Immature natural killer cell (primary cell): ENCODE measurements at regions not wholly inside any gene's neighbourhood (a gene's known extent, or its start where the extent isn't known, plus 50 kb on each side); places are given as distances from the start of the nearest gene placed in this dataset.
A peak's percentile ranks its signal among the peaks of the same experiment; 100 is the strongest.
"Not testable (repeated sequence)": the region's sequence is repeated elsewhere in the genome, so short reads cannot be mapped to it uniquely, and the experiment has no call there.

Source experiments
- DNase-seq, 3 donors: peaks; one replicate each; pipeline ENCODE4 v3.0.0; 2022; ENCODE audit warnings: mixed read lengths in 1 of 3
- H3K27ac Mint-ChIP-seq, 6 donors: one replicate each; pipeline ENCODE4 v1.8.0; 2020; ENCODE audit warnings: mixed read lengths in 6 of 6, mild to moderate bottlenecking in 5 of 6, inconsistent platforms in 4 of 6, moderate library complexity in 3 of 6
- H3K27me3 Mint-ChIP-seq, 3 donors: one replicate each; pipeline ENCODE4 v1.8.0; 2020 to 2021; ENCODE audit warnings: low read depth in 3 of 3, mild to moderate bottlenecking in 3 of 3, mixed read lengths in 3 of 3, moderate library complexity in 3 of 3, inconsistent platforms in 1 of 3
- H3K36me3 Mint-ChIP-seq, 3 donors: one replicate each; pipeline ENCODE4 v1.8.0; 2020; ENCODE audit warnings: mixed read lengths in 3 of 3, inconsistent platforms in 2 of 3, mild to moderate bottlenecking in 2 of 3
- H3K4me1 Mint-ChIP-seq, 2 donors: one replicate each; pipeline ENCODE4 v1.8.0; 2020; ENCODE audit warnings: inconsistent platforms in 2 of 2, mild to moderate bottlenecking in 2 of 2, mixed read lengths in 2 of 2, moderate library complexity in 1 of 2
- H3K4me3 Mint-ChIP-seq, 5 donors: one replicate each; pipeline ENCODE4 v1.8.0; 2020; ENCODE audit warnings: mild to moderate bottlenecking in 5 of 5, mixed read lengths in 5 of 5, inconsistent platforms in 3 of 5, moderate library complexity in 3 of 5
- H3K9me3 Mint-ChIP-seq, 6 donors: one replicate each; pipeline ENCODE4 v1.8.0; 2020; ENCODE audit warnings: mild to moderate bottlenecking in 6 of 6, mixed read lengths in 6 of 6, inconsistent platforms in 4 of 6, moderate library complexity in 3 of 6

- H3K27ac Mint-ChIP-seq, result peak overlapping the region; percentile 84 to 99 (median 98)
- peaks cover 7 to 16% (median 15%) of the 10 kb centered on the region in 3 donors for H3K27me3 Mint-ChIP-seq
- DNase-seq, result peak in 1 of 3 donors; percentile 2
- H3K4me1 Mint-ChIP-seq, result peaks cover 33 to 53% of the 10 kb centered on the region in 2 donors
- no peaks in the 10 kb centered on the region for H3K9me3 Mint-ChIP-seq
- H3K4me3 Mint-ChIP-seq, result peak overlapping the region; percentile 87 to 100 (median 93)
- peaks cover 0 to 5% (median 3%) of the 10 kb centered on the region in 3 donors for H3K36me3 Mint-ChIP-seq
Observed at GRCh38 chr7:112938863-112939573, 147.6 kb downstream of the GPR85 start.

DNA sequence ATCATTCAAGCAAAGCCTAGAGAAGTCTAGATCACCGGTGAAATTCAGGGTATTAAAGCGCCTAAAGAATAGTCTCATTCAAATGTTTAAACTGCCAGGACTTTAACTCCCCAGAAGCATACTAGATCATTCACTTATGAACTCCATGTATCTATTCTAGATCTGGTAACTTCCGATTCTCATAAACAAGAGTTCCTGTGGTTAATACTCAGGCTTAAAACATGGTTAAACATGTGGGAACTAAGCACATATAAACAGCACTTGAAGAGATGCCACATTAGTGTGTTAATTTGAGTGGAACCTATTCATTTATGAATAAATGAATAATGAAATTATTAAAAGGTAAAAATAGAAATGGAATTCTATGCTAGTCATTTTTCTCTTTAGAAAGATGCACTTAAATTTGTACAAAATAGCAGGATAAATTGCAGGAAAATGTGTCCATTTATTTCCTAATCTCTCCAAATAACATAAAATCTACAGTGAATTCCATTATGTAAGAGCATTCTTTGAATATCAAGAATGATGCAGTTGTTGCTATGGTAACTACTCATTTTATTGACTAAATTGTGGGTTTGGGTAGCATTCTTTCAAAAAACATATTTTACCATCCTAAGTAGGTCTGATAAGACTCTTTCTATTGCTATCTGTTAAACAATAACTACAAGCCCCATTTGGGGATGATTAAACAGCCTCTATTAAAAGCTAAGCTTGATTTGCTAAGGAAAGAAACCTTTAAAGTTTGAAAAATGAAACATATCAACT is 147.6 kb upstream of the TMEM168 start:
- H3K27ac Mint-ChIP-seq, result peak overlapping the region in 3 of 6 donors; percentile 8 to 88 (median 23)
- DNase-seq, result no peak

DNA sequence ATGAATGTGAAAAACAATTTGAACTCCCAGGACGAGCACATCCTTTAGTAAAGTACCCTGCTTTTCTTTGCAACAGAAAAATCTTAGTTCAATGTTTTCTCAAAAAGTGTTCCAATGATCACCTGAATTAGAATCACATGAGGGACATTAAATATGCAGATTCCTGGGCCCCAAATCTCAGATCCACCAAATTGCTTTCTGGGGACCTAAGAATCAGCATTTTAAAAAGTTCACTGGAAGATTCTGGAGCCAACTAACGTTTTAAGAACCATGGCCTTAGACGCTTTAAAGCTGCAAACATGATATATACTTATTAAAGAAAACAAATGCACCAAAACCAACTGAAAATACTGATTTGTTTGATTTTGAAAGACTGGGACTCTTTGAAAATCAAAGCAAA is 143.4 kb upstream of the TMEM168 start:
- H3K9me3 Mint-ChIP-seq, result no peaks in the 10 kb centered on the region
- H3K27me3 Mint-ChIP-seq, result peaks cover 0 to 2% (median 0%) of the 10 kb centered on the region in 3 donors
- H3K4me3 Mint-ChIP-seq, result no peak overlapping the region
- DNase-seq, result no peak
- H3K4me1 Mint-ChIP-seq, result peaks cover 27 to 65% of the 10 kb centered on the region in 2 donors
- peaks cover 0 to 6% (median 3%) of the 10 kb centered on the region in 3 donors for H3K36me3 Mint-ChIP-seq
- no peak overlapping the region for H3K27ac Mint-ChIP-seq

More for the DNA sequence above, 147.6 kb upstream of the TMEM168 start:
- peaks cover 34 to 54% of the 10 kb centered on the region in 2 donors for H3K4me1 Mint-ChIP-seq
- H3K27me3 Mint-ChIP-seq, result peaks cover 4 to 15% (median 10%) of the 10 kb centered on the region in 3 donors
- peaks cover 0 to 6% (median 3%) of the 10 kb centered on the region in 3 donors for H3K36me3 Mint-ChIP-seq
- H3K9me3 Mint-ChIP-seq, result no peaks in the 10 kb centered on the region
- peak overlapping the region in 4 of 5 donors; percentile 87 to 99 (median 92) for H3K4me3 Mint-ChIP-seq

DNA sequence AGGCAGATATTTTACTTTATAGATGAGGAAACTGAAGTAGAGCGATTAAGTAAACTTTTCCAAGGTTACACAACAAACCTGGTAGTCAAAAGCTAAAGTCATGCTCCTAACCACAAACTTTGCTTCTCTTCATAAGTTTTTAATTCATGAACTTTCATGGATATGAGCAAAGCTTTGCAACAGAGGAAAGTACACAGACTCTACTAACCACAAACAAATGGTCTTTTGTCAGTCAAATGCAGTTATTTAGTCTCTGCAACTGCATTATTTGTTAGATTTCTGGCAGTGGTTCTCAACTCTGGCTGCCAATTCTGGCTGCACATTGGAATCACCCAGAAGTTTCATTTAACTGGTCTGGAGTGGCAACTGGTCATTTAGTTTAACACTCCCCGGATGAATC is 140.6 kb upstream of the TMEM168 start:
- H3K27ac Mint-ChIP-seq, result no peak overlapping the region
- DNase-seq, result no peak
- no peaks in the 10 kb centered on the region for H3K27me3 Mint-ChIP-seq
- H3K9me3 Mint-ChIP-seq, result no peaks in the 10 kb centered on the region
- peaks cover 11 to 47% of the 10 kb centered on the region in 2 donors for H3K4me1 Mint-ChIP-seq
- H3K4me3 Mint-ChIP-seq, result no peak overlapping the region
- peaks cover 0 to 6% (median 3%) of the 10 kb centered on the region in 3 donors for H3K36me3 Mint-ChIP-seq

DNA sequence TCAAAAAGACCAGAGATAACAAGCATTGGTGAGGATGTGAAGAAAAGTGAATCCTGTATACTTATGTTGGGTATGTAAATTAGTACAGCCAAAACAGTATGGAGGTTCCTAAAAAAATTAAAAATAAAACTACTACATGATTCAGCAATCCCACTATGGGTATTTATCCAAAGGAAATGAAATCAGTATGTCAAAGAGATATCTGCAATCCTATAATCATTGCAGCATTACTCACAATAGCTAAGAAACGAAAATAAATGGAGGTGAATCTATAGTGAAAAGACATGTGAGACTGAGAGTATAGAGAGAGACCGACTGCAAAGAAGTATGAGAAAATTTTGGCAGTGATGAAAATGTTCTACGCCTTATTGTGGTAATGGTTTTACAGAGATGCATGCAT is 139.2 kb upstream of the TMEM168 start:
- Mint-ChIP-seq H3K9me3 (no peaks in the 10 kb centered on the region), H3K4me1 (peaks cover 11 to 45% of the 10 kb centered on the region in 2 donors), H3K27ac (no peak overlapping the region), H3K27me3 (no peaks in the 10 kb centered on the region), H3K4me3 (no peak overlapping the region), H3K36me3 (peaks cover 0 to 5% (median 3%) of the 10 kb centered on the region in 3 donors)
- no peak for DNase-seq

- Mint-ChIP-seq H3K27me3 (no peaks in the 10 kb centered on the region), H3K36me3 (no peaks in the 10 kb centered on the region), H3K4me1 (peaks cover 6 to 29% of the 10 kb centered on the region in 2 donors), H3K9me3 (no peaks in the 10 kb centered on the region), H3K27ac (no peak overlapping the region), H3K4me3 (no peak overlapping the region)
- DNase-seq, result no peak
Observed at GRCh38 chr7:112926018-112926417, 135.8 kb upstream of the TMEM168 start.

DNA sequence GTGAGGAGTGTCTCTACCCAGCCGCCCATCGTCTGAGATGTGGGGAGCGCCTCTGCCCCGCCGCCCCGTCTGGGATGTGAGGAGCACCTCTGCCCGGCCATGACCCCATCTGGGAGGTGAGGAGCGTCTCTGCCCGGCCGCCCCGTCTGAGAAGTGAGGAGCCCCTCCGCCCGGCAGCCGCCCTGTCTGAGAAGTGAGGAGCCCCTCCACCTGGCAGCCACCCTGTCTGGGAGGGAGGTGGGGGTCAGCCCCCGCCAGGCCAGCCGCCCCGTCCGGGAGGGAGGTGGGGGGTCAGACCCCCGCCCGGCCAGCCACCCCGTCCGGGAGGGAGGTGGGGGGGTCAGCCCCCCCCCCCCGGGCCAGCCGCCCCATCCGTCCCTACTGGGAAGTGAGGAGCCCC is 132.4 kb upstream of the TMEM168 start:
- H3K4me3 Mint-ChIP-seq, H3K36me3 Mint-ChIP-seq, H3K27ac Mint-ChIP-seq, H3K27me3 Mint-ChIP-seq, H3K4me1 Mint-ChIP-seq, DNase-seq, H3K9me3 Mint-ChIP-seq: not testable (repeated sequence)

GRCh38 chr7:112916431-112916830 is 126.2 kb upstream of the TMEM168 start:
- not testable (repeated sequence) for H3K27me3 Mint-ChIP-seq
- peaks cover 0 to 10% of the 10 kb centered on the region in 2 donors for H3K4me1 Mint-ChIP-seq

GRCh38 chr7:112908086-112908485 is 117.9 kb upstream of the TMEM168 start:
- no peak for DNase-seq
- Mint-ChIP-seq H3K27me3 (peaks cover 0 to 2% (median 0%) of the 10 kb centered on the region in 3 donors), H3K36me3 (peaks cover 31 to 38% (median 31%) of the 10 kb centered on the region in 3 donors), H3K4me3 (no peak overlapping the region), H3K9me3 (peaks cover 1 to 13% (median 7%) of the 10 kb centered on the region in 6 donors), H3K27ac (peak overlapping the region in 1 of 6 donors; percentile 15), H3K4me1 (peaks cover 0 to 3% of the 10 kb centered on the region in 2 donors)

More at GRCh38 chr7:112916431-112916830, 126.2 kb upstream of the TMEM168 start:
- not testable (repeated sequence) for DNase-seq, H3K27ac Mint-ChIP-seq, H3K4me3 Mint-ChIP-seq, H3K9me3 Mint-ChIP-seq
- H3K36me3 Mint-ChIP-seq, result peaks cover 9 to 17% (median 15%) of the 10 kb centered on the region in 3 donors

GRCh38 chr7:112907658-112908057 is 117.5 kb upstream of the TMEM168 start:
- Mint-ChIP-seq H3K9me3 (peaks cover 1 to 13% (median 7%) of the 10 kb centered on the region in 6 donors), H3K4me3 (no peak overlapping the region), H3K27ac (peak overlapping the region in 1 of 6 donors; percentile 15), H3K27me3 (peaks cover 0 to 2% (median 0%) of the 10 kb centered on the region in 3 donors), H3K36me3 (peaks cover 27 to 36% (median 30%) of the 10 kb centered on the region in 3 donors), H3K4me1 (peaks cover 0 to under 1% of the 10 kb centered on the region in 2 donors)
- no peak for DNase-seq

DNA sequence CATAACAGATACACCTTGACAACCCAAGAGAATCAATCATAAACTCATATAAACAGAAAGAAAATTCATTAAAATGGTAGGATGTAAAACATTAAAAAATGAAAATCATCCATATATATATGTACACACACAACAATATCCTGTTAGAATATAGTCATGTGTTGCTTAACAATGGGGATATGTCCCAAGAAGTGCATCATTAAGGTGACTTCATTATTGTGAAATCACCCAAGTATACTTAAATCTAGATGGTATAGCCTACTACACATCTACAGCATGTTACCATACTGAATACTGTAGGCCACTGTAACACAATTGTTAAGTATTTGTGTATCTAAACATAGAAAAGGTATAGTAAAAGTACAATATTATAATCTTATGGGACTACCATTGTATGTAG is 115.8 kb upstream of the TMEM168 start:
- H3K4me1 Mint-ChIP-seq, result peaks cover 0 to 3% of the 10 kb centered on the region in 2 donors
- peaks cover 19 to 30% (median 25%) of the 10 kb centered on the region in 3 donors for H3K36me3 Mint-ChIP-seq
- H3K4me3 Mint-ChIP-seq, result no peak overlapping the region
- no peak for DNase-seq
- H3K27me3 Mint-ChIP-seq, result peaks cover 0 to 3% (median 2%) of the 10 kb centered on the region in 3 donors
- H3K27ac Mint-ChIP-seq, result no peak overlapping the region
- peaks cover 1 to 13% (median 7%) of the 10 kb centered on the region in 6 donors for H3K9me3 Mint-ChIP-seq

GRCh38 chr7:112905413-112905812 is 115.2 kb upstream of the TMEM168 start:
- DNase-seq, result no peak
- H3K27me3 Mint-ChIP-seq, result peaks cover 0 to 3% (median 0%) of the 10 kb centered on the region in 3 donors
- no peak overlapping the region for H3K4me3 Mint-ChIP-seq
- peaks cover 2 to 13% (median 7%) of the 10 kb centered on the region in 6 donors for H3K9me3 Mint-ChIP-seq
- H3K27ac Mint-ChIP-seq, result no peak overlapping the region
- peaks cover 0 to 3% of the 10 kb centered on the region in 2 donors for H3K4me1 Mint-ChIP-seq
- H3K36me3 Mint-ChIP-seq, result peaks cover 15 to 26% (median 21%) of the 10 kb centered on the region in 3 donors

DNA sequence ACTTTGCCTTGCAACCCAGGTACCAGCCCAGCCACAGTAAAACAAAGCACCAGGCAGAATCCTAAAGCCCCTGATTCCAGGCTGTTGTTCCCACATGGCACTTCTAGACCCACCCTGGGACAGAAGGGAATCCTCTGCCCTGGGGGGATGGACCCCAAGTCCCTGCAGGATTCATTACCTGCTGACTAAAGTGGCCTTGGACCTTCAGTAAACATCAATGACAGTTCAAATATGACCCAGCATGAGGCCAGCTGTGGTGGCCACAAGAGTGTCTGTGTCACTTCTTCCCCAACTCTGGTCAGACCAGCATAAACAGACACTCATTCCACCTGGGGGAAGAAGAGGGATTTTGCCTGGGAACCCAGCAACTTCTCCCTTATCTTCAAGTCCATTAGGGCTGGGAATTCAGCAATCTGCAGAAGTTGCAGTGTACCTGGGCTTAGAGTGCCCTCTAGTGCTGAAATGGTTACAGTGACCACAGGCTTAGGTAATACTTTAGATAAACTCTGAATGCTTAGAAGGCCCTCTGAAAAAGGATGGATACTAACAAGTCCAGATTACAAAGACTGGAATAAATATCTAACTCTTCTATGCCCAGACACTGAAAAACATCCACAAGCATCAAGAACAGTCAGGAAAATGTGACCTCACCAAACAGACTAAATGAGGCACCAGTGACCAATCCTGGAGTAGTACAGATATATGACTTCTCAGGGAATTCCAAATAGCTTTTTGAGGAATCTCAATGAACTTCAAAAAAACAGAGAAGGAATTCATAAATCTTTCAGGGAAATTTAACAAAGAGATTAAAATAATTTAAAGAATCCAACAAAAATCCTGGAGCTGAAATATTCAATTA is 108.5 kb upstream of the TMEM168 start:
- H3K27me3 Mint-ChIP-seq, result peaks cover 0 to 3% (median 0%) of the 10 kb centered on the region in 3 donors
- H3K4me1 Mint-ChIP-seq, result peaks cover 6 to 7% of the 10 kb centered on the region in 2 donors
- peak; percentile 28 to 42 (median 39) for DNase-seq
- no peak overlapping the region for H3K4me3 Mint-ChIP-seq
- peaks cover 4 to 8% (median 6%) of the 10 kb centered on the region in 3 donors for H3K36me3 Mint-ChIP-seq
- no peak overlapping the region for H3K27ac Mint-ChIP-seq
- H3K9me3 Mint-ChIP-seq, result peaks cover 0 to 3% (median 0%) of the 10 kb centered on the region in 6 donors
